Thymus (tissue), 11 donors: ENCODE measurements at regions not wholly inside any gene's neighbourhood (a gene's known extent, or its start where the extent isn't known, plus 50 kb on each side); places are given as distances from the start of the nearest gene placed in this dataset.
"Not testable (repeated sequence)": the region's sequence is repeated elsewhere in the genome, so short reads cannot be mapped to it uniquely, and the experiment has no call there.

Source experiments
- DNase-seq, 9 donors: peaks; one replicate each; pipeline ENCODE4 v3.0.0-alpha.2; 2013; ENCODE audit warnings: low spot score in 9 of 9, low read depth in 6 of 9, missing footprints in 1 of 9
- H3K27ac ChIP-seq, 2 donors: one replicate each; pipeline ENCODE4 v1.5.1; 2013; ENCODE audit warnings: control low read depth in 1 of 2, low read depth in 1 of 2, low read length in 1 of 2, mild to moderate bottlenecking in 1 of 2, moderate library complexity in 1 of 2
- H3K27me3 ChIP-seq, 2 donors: one replicate each; pipeline ENCODE4 v1.5.1; 2013; ENCODE audit warnings: low read length in 1 of 2; ENCODE audit not compliant: control insufficient read depth in 2 of 2, insufficient read depth in 1 of 2
- H3K36me3 ChIP-seq, 2 donors: one replicate each; pipeline ENCODE4 v1.5.1; 2013; ENCODE audit warnings: low read length in 1 of 2, mild to moderate bottlenecking in 1 of 2, moderate library complexity in 1 of 2; ENCODE audit not compliant: control insufficient read depth in 2 of 2, insufficient read depth in 2 of 2
- H3K4me1 ChIP-seq, 2 donors: one replicate each; pipeline ENCODE4 v1.5.1; 2013; ENCODE audit warnings: low read length in 2 of 2; ENCODE audit not compliant: control insufficient read depth in 2 of 2, insufficient read depth in 2 of 2
- H3K4me3 ChIP-seq, 2 donors: one replicate each; pipeline ENCODE4 v1.5.1; 2013; ENCODE audit warnings: low read length in 2 of 2, control low read depth in 1 of 2, mild to moderate bottlenecking in 1 of 2
- H3K9me3 ChIP-seq, 2 donors: one replicate each; pipeline ENCODE4 v1.5.1; 2013; ENCODE audit warnings: low read length in 1 of 2, mild to moderate bottlenecking in 1 of 2; ENCODE audit not compliant: control insufficient read depth in 2 of 2, insufficient read depth in 1 of 2
- WGBS: extraction: QIAGEN DNeasy Blood & Tissue Kit; methylation state at CpG from one replicate; pipeline ENCODE4 v1.1.7; 2013; 5-methylcytosine and 5-hydroxymethylcytosine counted together
- donor health status: healthy.

DNA sequence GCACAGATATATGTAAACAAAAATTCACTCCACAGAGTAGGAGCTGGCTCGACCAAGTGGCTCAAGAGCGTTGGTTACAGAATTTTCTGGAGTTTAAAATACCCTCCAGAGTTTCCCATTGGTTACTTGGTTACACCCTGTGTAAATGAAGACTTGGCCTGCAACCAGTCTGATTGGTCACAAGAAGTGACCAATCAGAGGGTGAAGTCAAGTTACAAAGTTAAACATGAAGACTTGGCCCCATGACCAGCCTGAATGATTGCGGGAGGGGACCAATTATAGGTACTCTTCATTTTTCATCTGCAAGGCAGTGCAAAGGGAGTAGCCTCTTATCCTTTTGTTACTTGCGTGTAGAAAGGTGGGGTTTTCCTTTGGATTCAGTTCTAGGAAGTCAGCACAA lies 121.3 kb upstream of the SALL1 start:
- no peaks in the 10 kb centered on the region for H3K9me3 ChIP-seq
- 88% methylated on average over 4 of the region's 4 CpGs for WGBS
- no peaks in the 10 kb centered on the region for H3K36me3 ChIP-seq
- H3K4me3 ChIP-seq = no peak overlapping the region
- DNase-seq = no peak
- H3K27ac ChIP-seq = no peak overlapping the region
- H3K4me1 ChIP-seq = no peaks in the 10 kb centered on the region
- H3K27me3 ChIP-seq = no peaks in the 10 kb centered on the region

DNA sequence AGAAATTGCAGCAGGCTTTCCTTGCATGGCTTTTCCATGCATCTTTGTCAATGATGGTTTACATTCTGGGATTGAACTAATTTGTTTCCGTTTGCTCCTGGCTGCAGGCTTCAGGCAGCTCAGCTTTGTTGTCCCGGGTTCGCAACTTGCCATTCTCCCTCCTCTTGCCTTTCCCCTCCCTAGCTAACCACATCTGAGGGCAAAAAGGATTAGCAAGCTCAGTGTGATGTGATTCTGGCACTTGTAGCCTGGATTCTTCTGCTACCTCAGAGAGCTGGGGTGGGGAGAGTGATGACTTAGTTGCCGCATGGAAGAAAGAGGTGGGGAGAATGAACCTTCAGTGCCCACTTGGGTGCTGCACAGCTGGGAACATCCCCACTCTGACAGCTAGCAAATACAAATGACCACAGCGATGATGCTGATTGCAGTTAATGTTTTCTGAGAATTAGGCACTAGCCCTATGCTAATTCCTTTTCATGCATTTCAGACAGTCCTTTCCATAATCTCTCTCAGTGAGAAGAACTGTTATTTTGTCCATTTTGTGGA lies 120.2 kb upstream of the SALL1 start:
- Histone ChIP-seq H3K27ac (no peak overlapping the region), H3K9me3 (no peaks in the 10 kb centered on the region), H3K4me3 (no peak overlapping the region), H3K27me3 (no peaks in the 10 kb centered on the region), H3K36me3 (no peaks in the 10 kb centered on the region), H3K4me1 (no peaks in the 10 kb centered on the region)
- WGBS = 78% methylated on average over 5 of the region's 5 CpGs
- no peak for DNase-seq

DNA sequence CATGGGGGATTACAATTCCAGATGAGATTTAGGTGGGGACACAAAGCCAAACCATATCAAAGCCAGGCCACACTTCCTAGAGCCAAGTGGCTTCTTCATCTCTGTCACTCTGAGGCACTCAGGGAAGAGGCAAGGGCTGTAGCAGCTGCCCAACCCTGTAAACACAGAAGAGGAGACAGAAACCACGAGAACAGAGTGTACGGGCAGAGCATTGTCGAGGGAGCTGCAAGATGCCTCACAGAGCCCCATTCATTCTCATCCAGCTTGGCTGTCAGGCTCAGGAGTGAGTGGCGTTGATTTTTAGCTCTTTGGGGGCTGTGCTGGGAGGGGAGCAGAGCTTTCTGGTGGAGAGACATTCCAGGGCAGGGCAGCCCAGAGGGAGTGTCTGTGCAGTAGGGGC lies 117.2 kb upstream of the SALL1 start:
- 65% methylated on average over 4 of the region's 4 CpGs for WGBS
- no peak overlapping the region for H3K27ac ChIP-seq
- no peaks in the 10 kb centered on the region for H3K27me3 ChIP-seq
- DNase-seq = no peak
- no peaks in the 10 kb centered on the region for H3K36me3 ChIP-seq
- no peak overlapping the region for H3K4me3 ChIP-seq
- H3K4me1 ChIP-seq = no peaks in the 10 kb centered on the region
- H3K9me3 ChIP-seq = no peaks in the 10 kb centered on the region

DNA sequence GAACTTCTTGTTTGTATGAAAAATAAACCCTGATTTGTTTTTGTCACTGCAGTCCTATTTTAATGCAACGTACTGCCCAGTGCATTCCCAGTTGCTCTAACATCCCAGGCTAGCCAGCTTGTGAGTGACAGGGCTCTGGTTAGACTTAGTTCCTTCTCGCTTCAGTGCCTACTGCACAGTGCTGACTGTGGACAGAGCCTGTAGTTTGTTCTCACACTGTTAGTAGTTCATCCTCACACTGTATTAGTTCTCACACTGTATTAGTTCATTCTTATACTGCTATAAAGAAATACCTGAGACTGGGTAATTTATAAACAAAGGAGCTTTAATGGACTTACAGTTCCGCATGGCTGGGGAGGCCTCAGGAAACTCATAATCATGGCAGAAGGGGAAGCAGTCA lies 116.6 kb upstream of the SALL1 start:
- no peak for DNase-seq
- no peak overlapping the region for H3K27ac ChIP-seq
- 73% methylated on average over 3 of the region's 3 CpGs for WGBS
- no peak overlapping the region for H3K4me3 ChIP-seq
- H3K9me3 ChIP-seq = peaks cover 0 to 2% of the 10 kb centered on the region in 2 donors
- no peaks in the 10 kb centered on the region for H3K36me3 ChIP-seq
- no peaks in the 10 kb centered on the region for H3K27me3 ChIP-seq
- H3K4me1 ChIP-seq = no peaks in the 10 kb centered on the region

DNA sequence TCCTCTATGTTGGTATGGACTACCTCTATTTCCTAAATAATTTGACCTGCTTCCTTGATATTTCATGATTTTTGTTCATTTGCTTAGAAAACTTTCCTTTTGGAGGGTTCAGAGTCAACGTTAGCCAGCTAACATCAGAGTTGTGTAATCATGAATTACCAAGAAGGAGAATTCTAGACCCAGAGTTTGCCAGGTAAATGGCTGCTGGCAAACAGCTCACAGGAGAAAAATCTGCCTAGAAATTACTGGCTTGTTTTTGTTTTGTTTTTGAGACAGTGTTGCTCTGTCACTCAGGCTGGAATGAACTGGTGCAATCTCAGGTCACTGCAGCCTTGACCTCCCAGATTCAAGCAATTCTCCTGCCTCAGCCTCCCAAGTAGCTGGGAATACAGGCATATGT lies 111.4 kb upstream of the SALL1 start:
- WGBS = 91% methylated on average over 1 of the region's 1 CpG
- no peak for DNase-seq
- no peak overlapping the region for H3K27ac ChIP-seq
- no peaks in the 10 kb centered on the region for H3K27me3 ChIP-seq
- no peak overlapping the region for H3K4me3 ChIP-seq
- no peaks in the 10 kb centered on the region for H3K4me1 ChIP-seq
- H3K9me3 ChIP-seq = peaks cover 0 to 3% of the 10 kb centered on the region in 2 donors
- H3K36me3 ChIP-seq = no peaks in the 10 kb centered on the region

DNA sequence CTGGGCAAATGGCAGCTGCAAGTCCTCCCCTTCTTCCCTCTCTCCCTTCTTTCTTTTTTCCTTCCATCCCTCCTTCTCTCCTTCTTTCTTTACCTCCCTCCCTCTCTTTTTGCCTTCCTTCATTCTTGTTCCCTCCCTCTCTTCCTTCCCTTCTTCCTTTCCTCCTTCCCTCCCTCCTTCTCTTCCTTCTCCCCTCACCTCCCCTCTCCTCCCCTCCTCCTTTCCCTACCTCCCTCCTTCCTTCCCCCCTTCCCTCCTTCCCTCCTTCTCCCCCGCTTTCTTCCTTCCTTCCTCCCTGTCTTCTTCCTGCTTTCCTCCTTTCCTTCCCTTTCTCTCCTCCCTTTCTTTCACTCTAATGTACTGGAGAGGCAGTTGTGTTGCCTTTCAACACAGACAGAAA lies 110.8 kb upstream of the SALL1 start:
- Histone ChIP-seq H3K4me1 (no peaks in the 10 kb centered on the region), H3K27ac (no peak overlapping the region), H3K36me3 (no peaks in the 10 kb centered on the region), H3K9me3 (peaks cover 0 to 3% of the 10 kb centered on the region in 2 donors), H3K27me3 (no peaks in the 10 kb centered on the region), H3K4me3 (no peak overlapping the region)
- WGBS = 93% methylated on average over 1 of the region's 1 CpG
- DNase-seq = no peak

DNA sequence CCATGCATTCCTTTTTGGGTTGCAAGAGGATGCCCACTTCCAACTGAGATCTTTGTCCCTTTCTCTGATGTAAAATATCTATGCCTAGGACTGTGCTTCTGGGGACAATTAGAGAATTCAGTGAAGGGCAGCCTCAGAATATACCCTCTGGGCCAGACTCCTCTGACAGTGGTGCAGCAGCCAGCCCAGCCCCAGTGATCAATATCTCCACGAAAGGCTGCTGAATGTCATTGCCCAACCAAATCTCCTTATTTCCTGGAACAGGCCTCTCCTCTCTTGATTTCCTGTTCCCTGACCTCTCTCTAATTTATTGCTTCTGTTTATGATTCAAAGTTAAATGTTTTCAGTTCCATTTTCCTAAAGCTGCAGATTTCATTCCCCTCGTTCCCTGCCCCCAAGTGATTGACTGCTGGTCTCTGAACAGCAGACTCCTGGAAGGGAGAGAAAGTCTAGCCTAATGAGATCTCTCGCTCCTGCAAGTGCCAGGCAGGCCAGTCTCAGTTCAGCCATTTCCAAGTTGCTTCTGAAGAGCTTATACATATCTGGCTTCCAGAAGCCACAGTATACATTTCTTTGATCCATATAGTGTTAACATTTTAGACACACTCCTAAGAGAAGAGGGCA lies 104.4 kb upstream of the SALL1 start:
- no peaks in the 10 kb centered on the region for H3K27me3 ChIP-seq
- H3K36me3 ChIP-seq = no peaks in the 10 kb centered on the region
- no peak overlapping the region for H3K4me3 ChIP-seq
- H3K27ac ChIP-seq = no peak overlapping the region
- H3K9me3 ChIP-seq = no peaks in the 10 kb centered on the region
- DNase-seq = no peak
- H3K4me1 ChIP-seq = no peaks in the 10 kb centered on the region
- 75% methylated on average over 3 of the region's 3 CpGs for WGBS

DNA sequence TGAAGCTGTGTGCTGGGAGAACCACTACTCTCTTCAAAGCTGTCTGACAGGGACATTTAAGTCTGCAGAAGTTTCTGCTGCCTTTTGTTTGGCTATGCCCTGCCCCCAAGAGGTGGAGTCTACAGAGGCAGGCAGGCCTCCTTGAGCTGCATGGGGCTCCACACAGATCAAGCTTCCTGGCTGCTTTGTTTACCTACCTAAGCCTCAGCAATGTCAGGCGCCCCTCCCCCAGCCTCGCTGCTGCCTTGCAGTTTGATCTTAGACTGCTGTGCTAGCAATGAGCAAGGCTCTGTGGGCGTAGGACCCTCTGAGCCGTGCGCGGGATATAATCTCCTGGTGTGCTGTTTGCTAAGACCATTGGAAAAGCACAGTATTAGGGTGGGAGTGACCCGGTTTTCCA lies 103.3 kb upstream of the SALL1 start:
- H3K36me3 ChIP-seq, H3K27me3 ChIP-seq, H3K27ac ChIP-seq, H3K4me1 ChIP-seq, H3K9me3 ChIP-seq, DNase-seq, H3K4me3 ChIP-seq: not testable (repeated sequence)
- 97% methylated on average over 7 of the region's 7 CpGs for WGBS

DNA sequence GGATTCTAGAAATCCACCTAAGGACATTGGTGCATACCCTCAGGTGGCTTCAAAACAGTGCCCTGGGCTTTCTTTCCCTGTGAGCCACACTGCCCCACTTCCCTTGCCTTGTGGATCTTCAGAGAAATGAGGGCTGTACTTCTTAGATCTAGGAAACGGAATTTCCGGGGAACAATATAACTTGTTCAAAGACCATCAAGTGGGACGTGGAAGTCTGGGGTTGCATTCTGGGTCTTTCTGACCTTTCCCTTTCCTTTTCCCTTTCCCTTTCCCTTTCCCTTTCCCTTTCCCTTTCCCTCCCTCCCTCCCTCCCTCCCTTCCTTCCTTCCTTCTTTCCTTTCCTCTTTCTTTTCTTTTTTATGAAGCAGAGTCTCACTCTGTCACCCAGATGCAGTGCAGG lies 97.1 kb upstream of the SALL1 start:
- Histone ChIP-seq H3K9me3 (no peaks in the 10 kb centered on the region), H3K4me3 (no peak overlapping the region), H3K36me3 (no peaks in the 10 kb centered on the region), H3K4me1 (no peaks in the 10 kb centered on the region), H3K27ac (no peak overlapping the region), H3K27me3 (no peaks in the 10 kb centered on the region)
- DNase-seq = no peak
- 93% methylated on average over 3 of the region's 3 CpGs for whole genome bisulfite sequencing

DNA sequence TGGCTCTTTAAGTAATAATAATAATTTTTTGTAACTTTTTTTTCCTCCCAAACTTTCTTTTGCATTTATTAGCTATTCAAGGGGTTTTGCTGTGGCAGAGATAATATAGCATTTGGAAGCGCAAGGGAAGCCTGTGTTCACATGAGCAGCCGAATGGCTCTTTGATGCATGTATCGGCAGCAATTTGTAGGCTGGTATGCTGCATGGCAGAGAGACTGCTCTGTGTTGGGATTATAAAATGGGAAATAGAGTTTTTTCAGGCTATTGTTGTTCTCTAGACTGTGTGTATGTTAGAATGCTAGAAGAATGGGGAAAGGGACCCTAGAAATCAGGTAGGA lies 94.6 kb upstream of the SALL1 start:
- Histone ChIP-seq H3K9me3 (no peaks in the 10 kb centered on the region), H3K4me3 (no peak overlapping the region), H3K27me3 (no peaks in the 10 kb centered on the region), H3K4me1 (no peaks in the 10 kb centered on the region), H3K27ac (no peak overlapping the region), H3K36me3 (no peaks in the 10 kb centered on the region)
- 94% methylated on average over 3 of the region's 3 CpGs for WGBS
- no peak for DNase-seq
